Naive thymus-derived CD4-positive, alpha-beta T cell (primary cell): ENCODE measurements at regions not wholly inside any gene's neighbourhood (a gene's known extent, or its start where the extent isn't known, plus 50 kb on each side); places are given as distances from the start of the nearest gene placed in this dataset.

Experiments used
- ATAC-seq: fragments of 150-1000 bp; cut with Tn5 transposase; 2 replicates; pipeline ENCODE4 v1.10.0; 2021; ENCODE audit warnings: mild to moderate bottlenecking, moderate library complexity
- CTCF ChIA-PET: fragments of 350-600 bp; sonication (Branson Sonifier 250); formaldehyde crosslinking; loops from one replicate; lab custom pipeline; 2021; ENCODE audit warnings: antibody characterized with exemption; lab: Charles Lee
- POLR2A ChIA-PET: fragments of 350-600 bp; sonication (Branson Sonifier 250); formaldehyde crosslinking; loops from one replicate; lab custom pipeline; 2021; ENCODE audit warnings: antibody characterized with exemption, inconsistent platforms; lab: Charles Lee
- DNase-seq, 9 donors: peaks; one replicate each; pipeline versions ENCODE4 v3.0.0 to v3.0.0-alpha.2; 2020 to 2022; ENCODE audit warnings: mixed read lengths in 1 of 9
- H3K27ac ChIP-seq: one replicate; pipeline ENCODE4 v1.7.0; 2013; ENCODE audit warnings: mild to moderate bottlenecking, low read depth, low read length, moderate library complexity
- H3K27me3 ChIP-seq, 2 donors: one replicate each; pipeline ENCODE4 v1.7.0; 2013; ENCODE audit warnings: low read length in 2 of 2, mild to moderate bottlenecking in 2 of 2, moderate library complexity in 2 of 2; ENCODE audit not compliant: control insufficient read depth in 2 of 2, insufficient read depth in 2 of 2
- H3K36me3 ChIP-seq, 3 experiments: 1 replicate in 2 of 3; 2 replicates in 1 of 3; pipeline ENCODE4 v1.7.0; 2013; ENCODE audit warnings: low read length in 3 of 3, mild to moderate bottlenecking in 3 of 3, moderate library complexity in 1 of 3; ENCODE audit not compliant: insufficient read depth in 3 of 3, control insufficient read depth in 2 of 3
- H3K4me1 ChIP-seq, 2 donors: one replicate each; pipeline ENCODE4 v1.7.0; 2013; ENCODE audit warnings: low read length in 2 of 2, mild to moderate bottlenecking in 2 of 2, moderate library complexity in 1 of 2; ENCODE audit not compliant: control insufficient read depth in 2 of 2, insufficient read depth in 2 of 2
- H3K4me3 ChIP-seq: 2 replicates; pipeline ENCODE4 v1.7.0; 2013; ENCODE audit warnings: mild to moderate bottlenecking, low read length
- H3K9me3 ChIP-seq, 3 experiments: 1 replicate in 2 of 3; 2 replicates in 1 of 3; pipeline ENCODE4 v1.7.0; 2013; ENCODE audit warnings: low read length in 3 of 3; ENCODE audit not compliant: control insufficient read depth in 2 of 3
- H3K27ac Mint-ChIP-seq, 9 donors: one replicate each; pipeline ENCODE4 v1.8.0; 2020 to 2022; ENCODE audit warnings: mixed read lengths in 9 of 9, mild to moderate bottlenecking in 8 of 9, moderate library complexity in 5 of 9, inconsistent platforms in 2 of 9
- H3K27me3 Mint-ChIP-seq, 5 donors: one replicate each; pipeline ENCODE4 v1.8.0; 2021 to 2022; ENCODE audit warnings: mixed read lengths in 5 of 5, mild to moderate bottlenecking in 1 of 5
- H3K36me3 Mint-ChIP-seq, 5 donors: one replicate each; pipeline ENCODE4 v1.8.0; 2020 to 2022; ENCODE audit warnings: mixed read lengths in 5 of 5, mild to moderate bottlenecking in 3 of 5, inconsistent platforms in 1 of 5
- H3K4me1 Mint-ChIP-seq, 7 donors: one replicate each; pipeline ENCODE4 v1.8.0; 2020 to 2022; ENCODE audit warnings: mixed read lengths in 7 of 7, mild to moderate bottlenecking in 3 of 7, inconsistent platforms in 1 of 7
- H3K4me3 Mint-ChIP-seq, 10 donors: one replicate each; pipeline ENCODE4 v1.8.0; 2020 to 2022; ENCODE audit warnings: mild to moderate bottlenecking in 10 of 10, mixed read lengths in 10 of 10, moderate library complexity in 6 of 10, inconsistent platforms in 2 of 10
- H3K9me3 Mint-ChIP-seq, 11 donors: one replicate each; pipeline ENCODE4 v1.8.0; 2020 to 2022; ENCODE audit warnings: mixed read lengths in 11 of 11, mild to moderate bottlenecking in 4 of 11, inconsistent platforms in 1 of 11, moderate library complexity in 1 of 11
- intact Hi-C, 2 donors: fragments of 100-400 bp; cut with micrococcal nuclease; formaldehyde crosslinking; loops; one replicate each; pipeline ENCODE4 v1.15.1; 2023

- peaks cover 0 to 8% (median 0%) of the 10 kb centered on the region in 5 donors for H3K36me3 Mint-ChIP-seq
- no peak overlapping the region for H3K4me3 Mint-ChIP-seq
- intact Hi-C loops, result loop anchor here in 1 of 2 donors (5.0 kb wide), 1 partner anchor 403 kb away; no protein-coding TSS in a partner anchor
- no peaks in the 10 kb centered on the region for H3K27me3 Mint-ChIP-seq
- Histone ChIP-seq H3K27me3 (no peaks in the 10 kb centered on the region), H3K4me3 (no peak overlapping the region), H3K4me1 (no peaks in the 10 kb centered on the region), H3K27ac (no peak overlapping the region), H3K36me3 (no peaks in the 10 kb centered on the region), H3K9me3 (no peaks in the 10 kb centered on the region)
- DNase-seq, result no peak
- no peak for ATAC-seq
- ChIA-PET POLR2A (no interaction called here), CTCF (interaction anchor here (1.0 kb wide), 1 partner anchor 408 kb away, joined by 3 read pairs; no protein-coding TSS in a partner anchor)
- peaks cover 0 to 12% (median 0%) of the 10 kb centered on the region in 11 donors for H3K9me3 Mint-ChIP-seq
- H3K27ac Mint-ChIP-seq, result no peak overlapping the region
- peaks cover 11 to 25% (median 19%) of the 10 kb centered on the region in 7 donors for H3K4me1 Mint-ChIP-seq
These were observed 168.0 kb upstream of the STT3B start for GRCh38 chr3:31364711-31365110.

- ChIA-PET POLR2A (interaction anchor here (0.5 kb wide), 1 partner anchor 160 kb away, joined by 6 read pairs; no protein-coding TSS in a partner anchor), CTCF (no interaction called here)
- H3K36me3 ChIP-seq, result no peaks in the 10 kb centered on the region
- peaks cover 0 to 9% (median 0%) of the 10 kb centered on the region in 11 donors for H3K9me3 Mint-ChIP-seq
- DNase-seq, result no peak
- H3K4me3 ChIP-seq, result no peak overlapping the region
- H3K4me3 Mint-ChIP-seq, result no peak overlapping the region
- intact Hi-C loops, result no loop called here
- H3K27me3 ChIP-seq, result no peaks in the 10 kb centered on the region
- no peak overlapping the region for H3K27ac ChIP-seq
- no peak for ATAC-seq
- no peaks in the 10 kb centered on the region for H3K4me1 ChIP-seq
- peaks cover 7 to 14% (median 11%) of the 10 kb centered on the region in 7 donors for H3K4me1 Mint-ChIP-seq
- no peaks in the 10 kb centered on the region for H3K9me3 ChIP-seq
- no peaks in the 10 kb centered on the region for H3K27me3 Mint-ChIP-seq
- peaks cover 0 to 9% (median 0%) of the 10 kb centered on the region in 5 donors for H3K36me3 Mint-ChIP-seq
- H3K27ac Mint-ChIP-seq, result no peak overlapping the region
These were observed 165.2 kb upstream of the STT3B start for GRCh38 chr3:31367518-31367917.

GRCh38 chr3:31369637-31370379 is 162.9 kb upstream of the STT3B start:
- Mint-ChIP-seq H3K27me3 (no peaks in the 10 kb centered on the region), H3K4me3 (no peak overlapping the region), H3K9me3 (peaks cover 0 to 12% (median 0%) of the 10 kb centered on the region in 11 donors), H3K27ac (no peak overlapping the region), H3K4me1 (peaks cover 3 to 12% (median 9%) of the 10 kb centered on the region in 7 donors), H3K36me3 (peaks cover 0 to 7% (median 0%) of the 10 kb centered on the region in 5 donors)
- Histone ChIP-seq H3K36me3 (no peaks in the 10 kb centered on the region), H3K9me3 (no peaks in the 10 kb centered on the region), H3K4me3 (no peak overlapping the region), H3K27me3 (no peaks in the 10 kb centered on the region), H3K4me1 (no peaks in the 10 kb centered on the region), H3K27ac (no peak overlapping the region)
- intact Hi-C loops, result no loop called here
- ChIA-PET POLR2A (no interaction called here), CTCF (no interaction called here)
- no peak for ATAC-seq
- DNase-seq, result no peak

- Histone ChIP-seq H3K9me3 (no peaks in the 10 kb centered on the region), H3K27me3 (no peaks in the 10 kb centered on the region), H3K4me3 (no peak overlapping the region), H3K27ac (no peak overlapping the region), H3K36me3 (no peaks in the 10 kb centered on the region), H3K4me1 (no peaks in the 10 kb centered on the region)
- Mint-ChIP-seq H3K9me3 (peaks cover 0 to 12% (median 0%) of the 10 kb centered on the region in 11 donors), H3K36me3 (peaks cover 0 to 7% (median 0%) of the 10 kb centered on the region in 5 donors), H3K4me3 (no peak overlapping the region), H3K27ac (no peak overlapping the region), H3K27me3 (no peaks in the 10 kb centered on the region), H3K4me1 (peaks cover 0 to 12% (median 4%) of the 10 kb centered on the region in 7 donors)
- no peak for ATAC-seq
- DNase-seq, result no peak
- POLR2A ChIA-PET, result no interaction called here
- CTCF ChIA-PET, result no interaction called here
- intact Hi-C loops, result no loop called here
These were observed 162.4 kb upstream of the STT3B start for GRCh38 chr3:31370380-31370666.

- no peaks in the 10 kb centered on the region for H3K27me3 ChIP-seq
- intact Hi-C loops, result no loop called here
- ChIA-PET POLR2A (no interaction called here), CTCF (no interaction called here)
- H3K4me1 ChIP-seq, result no peaks in the 10 kb centered on the region
- H3K4me3 ChIP-seq, result no peak overlapping the region
- H3K36me3 Mint-ChIP-seq, result peaks cover 0 to 7% (median 0%) of the 10 kb centered on the region in 5 donors
- H3K4me3 Mint-ChIP-seq, result no peak overlapping the region
- H3K27me3 Mint-ChIP-seq, result no peaks in the 10 kb centered on the region
- H3K9me3 ChIP-seq, result no peaks in the 10 kb centered on the region
- no peak overlapping the region for H3K27ac Mint-ChIP-seq
- H3K9me3 Mint-ChIP-seq, result peaks cover 0 to 12% (median 0%) of the 10 kb centered on the region in 11 donors
- no peaks in the 10 kb centered on the region for H3K36me3 ChIP-seq
- H3K27ac ChIP-seq, result no peak overlapping the region
- ATAC-seq (no peak), DNase-seq (no peak)
- H3K4me1 Mint-ChIP-seq, result peaks cover 0 to 12% (median 4%) of the 10 kb centered on the region in 7 donors
These were observed 162.0 kb upstream of the STT3B start for GRCh38 chr3:31370681-31371080.

- POLR2A ChIA-PET, result no interaction called here
- peaks cover 0 to 12% (median 0%) of the 10 kb centered on the region in 11 donors for H3K9me3 Mint-ChIP-seq
- no peaks in the 10 kb centered on the region for H3K36me3 ChIP-seq
- no peak overlapping the region for H3K27ac ChIP-seq
- ATAC-seq (no peak), DNase-seq (no peak)
- intact Hi-C loops, result no loop called here
- CTCF ChIA-PET, result no interaction called here
- peaks cover 1 to 13% (median 7%) of the 10 kb centered on the region in 7 donors for H3K4me1 Mint-ChIP-seq
- no peak overlapping the region for H3K27ac Mint-ChIP-seq
- H3K4me3 ChIP-seq, result no peak overlapping the region
- no peak overlapping the region for H3K4me3 Mint-ChIP-seq
- H3K36me3 Mint-ChIP-seq, result peaks cover 0 to 7% (median 0%) of the 10 kb centered on the region in 5 donors
- H3K27me3 ChIP-seq, result no peaks in the 10 kb centered on the region
- H3K9me3 ChIP-seq, result no peaks in the 10 kb centered on the region
- H3K27me3 Mint-ChIP-seq, result no peaks in the 10 kb centered on the region
- no peaks in the 10 kb centered on the region for H3K4me1 ChIP-seq
These were observed 161.1 kb upstream of the STT3B start for GRCh38 chr3:31371484-31372177.
